IMR-90 (cell line): ENCODE measurements at regions not wholly inside any gene's neighbourhood (a gene's known extent, or its start where the extent isn't known, plus 50 kb on each side); places are given as distances from the start of the nearest gene placed in this dataset.

Source experiments
- ATAC-seq: fragments of 200-7000 bp; cut with Tn5 transposase; 2 replicates; pipeline ENCODE4 v1.9.1; 2020; ENCODE audit warnings: low read depth, mild to moderate bottlenecking, moderate library complexity
- BruUV-seq: library from RNA; stranded (reverse); fragments of 400-500 nt; replicated peaks from 2 replicates; lab custom pipeline; 2021; lab: Mats Ljungman, UMichigan
- CTCF ChIA-PET: fragments of 300-600 bp; formaldehyde crosslinking; extraction: SDS; loops from one replicate; lab custom pipeline; 2021; ENCODE audit warnings: antibody characterized with exemption; lab: Yijun Ruan, JAX
- POLR2A ChIA-PET: fragments of 300-600 bp; sonication (Branson Sonifier 250); formaldehyde crosslinking; loops from one replicate; lab custom pipeline; 2022; ENCODE audit warnings: antibody characterized with exemption; ENCODE audit not compliant: unreplicated experiment; lab: Charles Lee
- DNase-seq: peaks from one replicate; pipeline ENCODE4 v3.0.0; 2013
- H2AFZ ChIP-seq: replicated peaks from 2 replicates; pipeline ENCODE3; 2013; ENCODE audit warnings: low read length, mild to moderate bottlenecking; ENCODE audit not compliant: poor library complexity
- H2AK5ac ChIP-seq: 2 replicates; pipeline ENCODE4 v1.6.1; 2013; ENCODE audit warnings: low read depth, low read length, inconsistent platforms
- H2AK9ac ChIP-seq: replicated peaks from 2 replicates; pipeline ENCODE3; 2013; ENCODE audit warnings: mild to moderate bottlenecking, low read depth, low read length, moderate library complexity; ENCODE audit not compliant: poor library complexity
- H2BK120ac ChIP-seq: 2 replicates; pipeline ENCODE4 v1.6.1; 2013; ENCODE audit warnings: low read depth, low read length, inconsistent platforms
- H2BK15ac ChIP-seq: 3 replicates; pipeline ENCODE4 v1.6.1; 2013; ENCODE audit warnings: low read depth, low read length, inconsistent platforms
- H2BK20ac ChIP-seq: 2 replicates; pipeline ENCODE4 v1.6.1; 2013; ENCODE audit warnings: low read depth, mild to moderate bottlenecking, inconsistent platforms, low read length, moderate library complexity
- H2BK5ac ChIP-seq: 2 replicates; pipeline ENCODE4 v1.6.1; 2013; ENCODE audit warnings: mild to moderate bottlenecking, low read depth, low read length, inconsistent platforms; ENCODE audit not compliant: poor library complexity, severe bottlenecking
- H3K14ac ChIP-seq: replicated peaks from 2 replicates; pipeline ENCODE4 v1.6.1; 2013; ENCODE audit warnings: low read depth, low read length, inconsistent platforms
- H3K18ac ChIP-seq: 2 replicates; pipeline ENCODE4 v1.6.1; 2013; ENCODE audit warnings: low read depth, low read length, control low read depth
- H3K23ac ChIP-seq: 2 replicates; pipeline ENCODE4 v1.6.1; 2013; ENCODE audit warnings: low read depth, low read length, inconsistent platforms
- H3K27ac ChIP-seq: 2 replicates; pipeline ENCODE4 v1.5.1; 2013; ENCODE audit warnings: mild to moderate bottlenecking, control low read depth, low read length; ENCODE audit not compliant: insufficient read depth
- H3K27me3 ChIP-seq: 2 replicates; pipeline ENCODE4 v1.6.1; 2013; ENCODE audit warnings: low read length; ENCODE audit not compliant: control insufficient read depth, insufficient read depth
- H3K36me3 ChIP-seq: 2 replicates; pipeline ENCODE4 v1.6.1; 2013; ENCODE audit warnings: low read length, mixed read lengths; ENCODE audit not compliant: control insufficient read depth, insufficient read depth
- H3K4ac ChIP-seq: 2 replicates; pipeline ENCODE4 v1.6.1; 2013; ENCODE audit warnings: low read depth, low read length, inconsistent platforms
- H3K4me1 ChIP-seq: 2 replicates; pipeline ENCODE4 v1.6.1; 2013; ENCODE audit warnings: low read length, mixed read lengths; ENCODE audit not compliant: control insufficient read depth, insufficient read depth
- H3K4me2 ChIP-seq: 2 replicates; pipeline ENCODE4 v1.6.1; 2013; ENCODE audit warnings: low read depth, mild to moderate bottlenecking, control low read depth, low read length, moderate library complexity
- H3K4me3 ChIP-seq: 2 replicates; pipeline ENCODE4 v1.5.1; 2013; ENCODE audit warnings: low read depth, mild to moderate bottlenecking, control low read depth, low read length, moderate library complexity; ENCODE audit not compliant: insufficient read depth
- H3K56ac ChIP-seq: 2 replicates; pipeline ENCODE4 v1.6.1; 2013; ENCODE audit warnings: low read length, inconsistent platforms; ENCODE audit not compliant: insufficient read depth; ENCODE audit errors: extremely low read depth
- H3K79me1 ChIP-seq, 2 experiments: 2 replicates each; pipeline ENCODE4 v1.6.1; 2013; ENCODE audit warnings: low read length in 2 of 2, inconsistent platforms in 1 of 2, low read depth in 1 of 2
- H3K9ac ChIP-seq: 2 replicates; pipeline ENCODE4 v1.6.1; 2013; ENCODE audit warnings: low read depth, low read length, control low read depth
- H3K9me1 ChIP-seq: 2 replicates; pipeline ENCODE4 v1.6.1; 2013; ENCODE audit warnings: low read length, inconsistent platforms; ENCODE audit not compliant: insufficient read depth
- H3K9me3 ChIP-seq: 2 replicates; pipeline ENCODE4 v1.6.1; 2013; ENCODE audit warnings: low read length; ENCODE audit not compliant: control insufficient read depth, insufficient read depth
- H4K20me1 ChIP-seq: 2 replicates; pipeline ENCODE4 v1.6.1; 2013; ENCODE audit warnings: low read length, inconsistent platforms; ENCODE audit not compliant: insufficient read depth
- H4K5ac ChIP-seq: 2 replicates; pipeline ENCODE4 v1.6.1; 2013; ENCODE audit warnings: mild to moderate bottlenecking, low read depth, low read length, control low read depth
- H4K8ac ChIP-seq, 2 experiments: 2 replicates each; pipeline ENCODE4 v1.6.1; 2013; ENCODE audit warnings: low read depth in 2 of 2, low read length in 2 of 2, control low read depth in 1 of 2, inconsistent platforms in 1 of 2
- H4K91ac ChIP-seq: 2 replicates; pipeline ENCODE4 v1.6.1; 2013; ENCODE audit warnings: low read depth, low read length, inconsistent platforms; ENCODE audit not compliant: insufficient read depth
- BHLHE40 ChIP-seq: fragments of 150-350 bp; IDR thresholded peaks from 2 replicates; pipeline ENCODE4 v1.6.1; 2016; ENCODE audit warnings: mild to moderate bottlenecking, low read depth, low read length
- MAFK ChIP-seq: IDR thresholded peaks from 2 replicates; pipeline ENCODE4 v1.6.1; 2012; ENCODE audit warnings: low read depth, low read length, improper control_type of control experiment
- WGBS, 2 experiments: methylation state at CpG; one replicate each; pipeline versions ENCODE4 v1.1.5 to v1.1.7; 2013; ENCODE audit warnings: missing lambda C conversion rate in 2 of 2; ENCODE audit not compliant: insufficient read length in 1 of 2; ENCODE audit errors: extremely low coverage in 2 of 2; 5-methylcytosine and 5-hydroxymethylcytosine counted together
- dilution Hi-C: fragments of 300-500 bp; cut with HindIII; formaldehyde crosslinking; loops from one replicate; pipeline ENCODE4 v1.14.3; 2018; ENCODE audit warnings: low sequenced_read_pairs; ENCODE audit not compliant: unreplicated experiment
- in situ Hi-C: fragments of 300-500 bp; cut with MboI; formaldehyde crosslinking; loops from 3 replicates; pipeline ENCODE4 v1.14.3; 2019; ENCODE audit warnings: low sequenced_read_pairs, inconsistent platforms, mixed read lengths
- intact Hi-C: fragments of 100-400 bp; cut with micrococcal nuclease; formaldehyde crosslinking; loops from 2 replicates; pipeline ENCODE4 v1.10.0; 2022

- Histone ChIP-seq H3K36me3 (no peaks in the 10 kb centered on the region), H3K9ac (no peak overlapping the region), H2AK5ac (no peak overlapping the region), H3K4me3 (no peak overlapping the region), H3K9me3 (no peaks in the 10 kb centered on the region), H3K79me1 (no peaks in the 10 kb centered on the region), H2BK120ac (no peak overlapping the region), H3K18ac (no peak overlapping the region), H2AFZ (no peak overlapping the region), H3K23ac (no peak overlapping the region), H2AK9ac (no peak overlapping the region), H2BK20ac (no peak overlapping the region), H3K9me1 (no peaks in the 10 kb centered on the region), H3K56ac (no peak overlapping the region), H4K5ac (no peak overlapping the region), H3K27ac (no peak overlapping the region), H3K4ac (no peak overlapping the region), H4K8ac (no peak overlapping the region), H3K4me2 (no peak overlapping the region), H4K20me1 (no peaks in the 10 kb centered on the region), H3K27me3 (no peaks in the 10 kb centered on the region), H3K14ac (no peak overlapping the region), H2BK15ac (no peak overlapping the region), H4K91ac (no peak overlapping the region), H3K4me1 (no peaks in the 10 kb centered on the region), H2BK5ac (no peak overlapping the region)
- no TSS peak for BruUV-seq
- CTCF ChIA-PET, result interaction anchor here (0.7 to 1.3 kb wide), 2 partner anchors 233 to 759 kb away, joined by 3 to 4 read pairs; no protein-coding TSS in a partner anchor
- intact Hi-C loops, result no loop called here
- POLR2A ChIA-PET, result no interaction called here
- ATAC-seq (no peak), DNase-seq (no peak)
- dilution Hi-C loops, result no loop called here
- in situ Hi-C loops, result no loop called here
- no peak for TF ChIP-seq BHLHE40
- TF ChIP-seq MAFK, result no peak
- WGBS, 2 experiments, result 78% methylated on average over 3 of the region's 5 CpGs; no CpG with 5 or more reads in 1 of the 2 experiments
Observed at GRCh38 chr2:58664523-58665151, 423.5 kb upstream of the FANCL start.
